DND-41 (cell line): ENCODE measurements at regions not wholly inside any gene's neighbourhood (a gene's known extent, or its start where the extent isn't known, plus 50 kb on each side); places are given as distances from the start of the nearest gene placed in this dataset.

Experiments used
- CTCF ChIP-seq: IDR thresholded peaks from 2 replicates; pipeline ENCODE4 v1.5.1; 2012; ENCODE audit warnings: borderline replicate concordance, low read length, moderate library complexity, mild to moderate bottlenecking; ENCODE audit not compliant: poor library complexity, severe bottlenecking; ENCODE audit errors: extremely low read depth
- EZH2 ChIP-seq: IDR thresholded peaks from 3 replicates; pipeline ENCODE4 v1.6.1; 2012; ENCODE audit warnings: borderline replicate concordance, low read depth, mild to moderate bottlenecking, moderate library complexity, low read length, inconsistent platforms; ENCODE audit not compliant: severe bottlenecking

GRCh38 chr12:24707334-24707733 lies 241.6 kb downstream of the BCAT1 start:
- TF ChIP-seq CTCF: no peak
- TF ChIP-seq EZH2: no peak
